ENCODE measurements at regions not wholly inside any gene's neighbourhood (a gene's known extent, or its start where the extent isn't known, plus 50 kb on each side); places are given as distances from the start of the nearest gene placed in this dataset.
"Not testable (repeated sequence)": the region's sequence is repeated elsewhere in the genome, so short reads cannot be mapped to it uniquely, and the experiment has no call there.

DNA sequence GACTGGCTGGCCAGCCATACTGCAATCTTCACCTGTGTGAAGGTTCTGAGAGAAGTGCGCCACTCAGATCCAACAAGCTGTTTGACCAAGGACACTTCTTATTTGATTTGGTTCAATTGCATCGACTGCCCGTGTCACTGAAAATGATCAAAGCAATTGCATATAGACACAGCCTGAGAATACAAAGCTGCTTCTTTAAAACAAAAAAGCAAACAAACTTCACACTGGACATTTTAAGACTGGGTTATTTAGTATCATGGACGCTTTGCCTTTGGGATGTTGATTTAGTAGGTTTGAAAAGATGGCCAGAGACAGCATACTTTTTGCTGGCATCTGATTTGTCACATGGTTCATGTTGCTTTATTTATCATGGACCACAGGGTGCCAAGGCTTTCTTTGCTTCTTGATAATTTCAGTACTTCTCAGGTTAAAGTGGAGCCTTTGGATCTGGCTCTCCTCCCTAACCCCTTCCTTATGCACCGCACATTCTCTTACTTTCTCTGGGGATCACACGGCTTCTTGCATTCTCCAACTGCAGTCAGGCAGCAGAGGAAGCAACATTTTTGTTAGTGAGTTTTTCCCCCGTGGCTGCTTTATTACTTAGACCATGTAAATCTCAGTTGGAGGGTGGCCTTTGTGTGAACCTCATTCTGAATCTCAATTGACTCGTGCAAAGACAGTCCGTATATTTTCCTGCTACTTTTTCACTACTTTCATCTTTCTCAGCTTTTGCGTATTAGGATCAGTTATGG is 151.0 kb downstream of the CD47 start:
- no peak for DNase-seq

DNA sequence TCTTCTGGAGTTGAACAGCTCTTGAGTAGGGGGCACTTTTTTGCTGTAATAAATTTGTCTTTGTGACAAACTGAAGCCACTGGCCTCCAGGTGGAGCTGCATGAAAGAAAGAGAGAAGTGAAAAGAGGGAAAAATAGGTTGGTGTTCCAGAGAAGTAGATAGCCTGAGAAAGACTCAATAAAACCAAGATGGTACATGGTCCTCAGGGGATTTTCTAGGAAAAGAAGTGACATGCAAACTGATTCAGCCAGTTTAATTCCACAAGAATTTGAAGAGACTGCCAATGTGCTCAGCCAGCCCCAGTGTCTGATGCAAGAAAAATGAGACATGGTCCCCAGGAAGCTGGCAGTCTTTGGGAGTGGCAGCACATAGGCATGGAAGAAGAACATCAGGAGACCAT is 152.7 kb downstream of the CD47 start:
- DNase-seq = no peak

DNA sequence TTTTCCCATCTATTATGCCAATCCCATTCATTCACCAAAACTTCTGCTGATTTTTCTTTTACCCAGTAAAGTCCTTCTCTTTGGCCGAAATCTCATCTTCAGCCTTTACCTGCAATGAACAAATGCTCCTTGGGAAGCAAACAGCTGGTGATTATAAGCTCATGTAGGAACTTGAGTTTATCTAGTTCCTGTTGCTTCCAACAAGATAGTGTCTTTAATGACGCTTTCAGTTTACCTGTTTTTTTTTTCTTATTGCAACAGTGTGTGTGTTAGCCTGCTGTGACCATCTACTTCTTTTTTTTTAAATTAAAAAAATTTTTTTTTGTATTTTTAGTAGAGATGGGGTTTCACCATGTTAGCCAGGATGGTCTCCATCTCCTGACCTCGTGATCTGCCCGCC is 156.0 kb downstream of the CD47 start:
- DNase-seq = no peak

DNA sequence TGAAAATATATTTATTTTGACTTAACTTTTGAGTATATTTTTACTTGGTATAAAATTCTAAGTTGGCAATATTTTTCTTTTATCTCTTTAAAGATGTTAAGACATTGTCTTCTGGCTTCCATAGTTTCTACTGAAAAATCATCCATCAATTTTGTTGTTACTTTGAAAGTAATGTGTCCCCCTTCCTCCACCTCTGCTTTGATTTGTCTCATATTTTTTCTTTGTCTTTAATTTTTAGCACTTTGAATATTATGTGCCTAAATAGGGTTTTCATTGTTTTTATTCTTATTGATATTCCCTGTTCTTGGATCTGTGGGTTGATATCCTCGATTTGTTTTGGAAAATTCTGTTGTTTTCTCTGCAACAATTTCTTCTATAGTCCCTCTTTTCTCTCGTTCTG is 157.4 kb downstream of the CD47 start:
- DNase-seq = no peak

DNA sequence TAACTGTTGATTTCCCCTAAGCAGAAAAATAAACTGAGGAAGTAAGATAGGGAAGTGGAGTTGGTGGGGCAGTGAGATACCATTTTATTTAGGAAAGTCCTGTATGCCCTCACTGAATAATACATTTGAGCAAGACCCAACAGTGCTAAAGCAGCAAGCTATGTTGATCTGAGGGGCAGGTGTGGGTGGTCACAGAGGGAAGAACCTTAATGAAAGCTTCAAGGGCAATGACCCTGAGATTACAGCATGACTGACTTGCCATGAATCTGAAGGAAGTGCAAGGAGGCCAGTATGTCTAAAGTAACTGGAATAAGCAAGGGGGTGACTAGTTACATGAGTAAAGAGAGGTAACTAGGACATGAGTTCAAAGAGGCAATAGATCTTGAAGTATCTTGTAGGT is 159.5 kb downstream of the CD47 start:
- DNase-seq = no peak

DNA sequence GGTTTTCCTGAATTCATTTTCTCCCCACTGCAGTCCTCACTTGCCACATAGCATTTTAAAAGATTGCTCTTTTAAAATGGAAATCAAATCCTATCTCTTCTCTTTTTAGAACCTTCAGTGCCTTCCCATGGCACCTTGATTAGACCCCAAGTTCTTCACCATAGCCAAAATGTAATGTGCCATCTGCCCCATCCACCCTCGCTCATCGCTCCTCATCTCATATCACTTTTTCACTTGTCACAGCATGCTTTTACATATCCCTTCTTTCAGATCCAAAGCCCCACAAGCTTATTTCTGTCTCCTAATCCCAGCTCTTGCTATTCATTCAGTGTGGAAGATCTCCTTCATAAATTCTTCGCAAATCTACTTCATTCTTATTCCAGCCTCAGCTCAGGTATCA is 161.7 kb downstream of the CD47 start:
- no peak for DNase-seq

DNA sequence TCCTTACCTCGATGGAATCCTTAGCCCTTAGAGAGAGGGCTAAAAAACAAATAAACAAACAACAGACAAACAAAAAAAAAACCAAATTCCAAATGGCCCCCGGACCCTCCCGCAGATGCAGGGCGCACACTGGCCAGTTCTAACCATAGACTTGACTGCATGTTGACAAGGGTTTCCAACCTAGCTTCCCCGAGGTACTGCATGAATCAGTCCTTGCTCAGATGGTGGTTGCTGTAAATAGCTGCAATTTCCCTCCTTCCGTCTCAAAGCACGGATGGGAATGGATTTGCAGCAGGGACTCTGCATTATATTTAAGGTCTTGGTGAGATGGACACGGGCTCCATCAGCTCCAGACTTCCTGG is 162.8 kb downstream of the CD47 start:
- DNase-seq = no peak

DNA sequence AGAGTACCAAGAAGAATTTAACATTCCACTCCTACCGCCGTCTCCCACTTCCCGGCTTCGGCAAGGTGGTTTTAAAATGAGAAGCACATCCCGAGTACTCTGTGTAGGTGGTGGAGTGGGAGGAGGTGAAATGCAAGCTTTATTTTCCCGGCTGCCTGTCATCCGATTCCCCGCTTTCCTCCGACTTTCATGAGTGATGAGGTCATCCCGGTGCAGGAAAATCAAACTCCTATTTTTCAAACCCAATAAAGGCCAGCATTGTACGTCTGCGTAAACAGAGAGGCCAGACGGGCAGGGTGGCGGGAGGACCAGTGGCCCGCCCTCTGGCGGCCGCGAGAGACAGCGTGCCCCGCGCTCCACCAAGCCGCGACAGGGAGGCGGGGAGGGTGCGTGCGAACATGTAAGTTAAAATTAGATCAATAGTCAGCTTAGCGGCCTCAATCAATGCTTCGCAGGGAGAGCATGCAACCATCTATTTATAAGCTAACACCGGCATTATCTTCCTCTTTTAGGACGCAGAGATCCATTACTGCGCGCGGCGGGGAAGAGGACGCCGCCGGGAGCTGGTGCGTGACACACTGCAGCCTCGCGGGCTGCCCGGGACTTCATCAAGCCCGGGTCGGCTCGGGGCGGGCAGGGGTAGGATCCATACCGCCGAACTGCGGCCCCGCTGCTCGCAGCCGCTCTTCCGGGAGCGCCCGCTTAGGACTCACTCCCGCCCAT is 163.3 kb downstream of the CD47 start:
- DNase-seq = peak; percentile 62

DNA sequence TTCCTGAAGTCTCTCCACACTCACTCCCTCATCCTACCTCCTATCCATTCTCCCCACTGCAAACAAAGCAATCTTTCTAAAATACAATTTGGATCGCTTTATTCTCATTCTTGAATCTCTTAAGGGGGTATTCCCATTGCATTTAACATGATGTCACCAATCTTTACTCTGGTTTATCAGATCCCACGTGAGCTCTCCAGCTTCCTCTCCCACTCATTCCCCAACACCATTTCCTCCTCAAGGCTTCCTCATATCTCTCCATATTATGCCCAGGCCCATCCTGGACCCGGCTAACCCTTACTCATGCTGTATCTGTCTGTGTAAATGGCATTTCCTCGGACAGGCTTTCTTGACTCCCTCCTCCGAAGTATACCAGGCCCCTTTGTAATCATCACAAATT is 165.0 kb downstream of the CD47 start:
- no peak for DNase-seq

DNA sequence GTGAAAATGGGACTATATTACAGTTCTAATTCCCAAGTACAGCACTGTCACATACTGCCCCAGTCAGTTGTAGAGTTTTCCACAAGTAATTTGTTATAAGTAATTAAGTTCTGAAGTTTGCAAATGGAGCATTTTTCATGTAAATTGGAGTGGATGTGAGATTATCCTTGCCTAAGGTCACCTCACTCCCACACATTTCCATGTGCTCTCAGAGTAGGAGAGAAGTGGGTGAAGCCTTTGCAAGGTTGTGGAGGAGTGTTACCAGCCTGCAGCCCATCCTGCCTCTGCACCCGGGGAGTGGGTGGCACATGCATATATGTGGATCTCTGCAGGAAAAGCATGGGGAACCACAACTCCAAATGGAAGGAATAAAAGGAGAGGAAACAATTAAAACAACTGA is 169.8 kb downstream of the CD47 start:
- no peak for DNase-seq

DNA sequence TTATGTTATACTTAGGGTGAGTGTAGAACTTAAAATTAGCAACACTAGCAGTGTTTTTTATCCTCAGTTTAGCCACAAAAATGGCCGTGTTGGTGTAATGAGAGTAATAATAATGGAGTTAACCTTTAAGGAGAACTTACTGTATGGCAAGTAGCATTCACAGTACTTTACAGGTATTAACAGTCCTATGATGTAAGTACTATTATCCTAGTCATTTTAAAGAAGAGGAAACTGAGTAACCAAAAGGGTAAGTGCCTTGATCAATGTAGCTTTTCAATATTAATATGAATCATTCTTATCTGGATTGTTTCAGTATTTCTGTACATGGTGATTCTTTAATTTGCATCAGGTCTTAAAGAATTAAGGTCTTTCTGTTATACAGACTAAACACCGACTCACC is 170.3 kb downstream of the CD47 start:
- no peak for DNase-seq

DNA sequence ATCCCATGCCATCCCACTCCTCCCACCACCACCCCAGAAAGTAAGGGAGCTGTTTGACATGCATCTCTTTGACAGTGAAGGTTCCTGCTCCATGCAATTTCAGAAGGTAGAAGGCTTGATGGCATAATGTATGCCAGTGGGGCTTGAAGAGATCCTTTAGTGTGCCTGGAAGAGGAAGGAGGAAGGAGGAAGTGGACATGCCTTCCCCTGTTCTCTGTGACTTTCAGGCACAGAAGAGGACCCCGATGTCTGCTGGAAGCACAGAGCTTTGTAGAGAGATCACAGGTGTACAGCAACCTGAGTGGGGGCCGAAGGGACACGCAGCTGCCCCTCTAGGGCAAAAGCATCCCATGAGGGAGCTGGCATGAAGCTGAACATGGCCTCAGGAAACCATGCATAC is 171.6 kb downstream of the CD47 start:
- no peak for DNase-seq

DNA sequence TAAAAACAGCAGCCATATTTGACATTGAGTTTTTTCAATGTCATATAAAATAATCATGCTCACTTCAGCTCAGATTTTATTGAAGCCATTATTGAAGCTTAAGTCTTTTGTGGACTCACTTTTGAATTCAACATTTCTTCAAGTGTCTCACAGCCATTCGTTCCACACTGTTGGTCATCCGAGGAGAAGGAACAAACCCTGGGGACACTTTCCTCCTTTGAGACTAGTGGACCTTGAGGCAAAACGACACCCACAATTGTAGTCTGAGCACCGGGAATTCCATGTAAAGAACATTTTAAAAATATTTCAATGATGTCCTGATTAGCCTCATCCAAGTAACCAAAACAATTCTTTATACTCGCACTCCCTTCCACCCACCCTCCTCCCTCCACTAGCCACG is 174.7 kb downstream of the CD47 start:
- no peak for DNase-seq

DNA sequence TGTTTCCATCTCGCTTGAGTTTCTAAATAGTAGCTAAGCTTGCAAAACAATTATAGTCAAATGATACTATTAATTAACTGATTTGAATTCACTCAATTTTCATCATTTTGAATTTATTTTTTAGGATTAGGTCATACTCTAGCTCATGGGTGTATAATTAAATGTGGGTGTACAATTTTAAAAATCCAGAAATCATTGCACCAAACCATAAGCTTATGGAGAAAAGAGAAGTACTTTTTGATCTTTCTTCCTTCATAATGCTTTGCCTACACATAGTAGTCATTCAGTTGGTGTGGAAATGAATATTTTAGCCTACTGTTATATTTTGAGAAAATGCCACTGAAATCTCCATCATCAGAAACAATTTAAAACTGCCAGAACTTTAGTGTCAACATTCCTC is 175.1 kb downstream of the CD47 start:
- no peak for DNase-seq

DNA sequence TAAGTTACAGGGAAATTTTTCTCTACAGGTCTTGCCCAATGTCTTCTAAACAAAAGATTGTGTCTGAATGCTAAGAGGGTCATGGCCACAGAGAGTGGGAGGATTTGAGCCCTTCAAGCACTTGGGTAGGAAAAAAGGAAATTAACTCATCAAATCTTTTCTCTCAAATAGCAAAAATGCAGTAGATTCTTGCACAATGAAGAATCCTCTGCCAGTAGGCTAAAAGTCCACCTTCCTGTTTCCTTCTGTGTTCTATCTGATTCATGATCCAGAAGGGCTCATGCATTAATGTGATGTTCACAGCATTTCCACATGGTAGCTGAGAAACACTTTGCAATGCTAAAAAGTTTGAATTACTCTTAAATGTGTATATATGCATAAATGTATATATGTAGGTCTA is 177.1 kb downstream of the CD47 start:
- DNase-seq = peak; percentile 8

DNA sequence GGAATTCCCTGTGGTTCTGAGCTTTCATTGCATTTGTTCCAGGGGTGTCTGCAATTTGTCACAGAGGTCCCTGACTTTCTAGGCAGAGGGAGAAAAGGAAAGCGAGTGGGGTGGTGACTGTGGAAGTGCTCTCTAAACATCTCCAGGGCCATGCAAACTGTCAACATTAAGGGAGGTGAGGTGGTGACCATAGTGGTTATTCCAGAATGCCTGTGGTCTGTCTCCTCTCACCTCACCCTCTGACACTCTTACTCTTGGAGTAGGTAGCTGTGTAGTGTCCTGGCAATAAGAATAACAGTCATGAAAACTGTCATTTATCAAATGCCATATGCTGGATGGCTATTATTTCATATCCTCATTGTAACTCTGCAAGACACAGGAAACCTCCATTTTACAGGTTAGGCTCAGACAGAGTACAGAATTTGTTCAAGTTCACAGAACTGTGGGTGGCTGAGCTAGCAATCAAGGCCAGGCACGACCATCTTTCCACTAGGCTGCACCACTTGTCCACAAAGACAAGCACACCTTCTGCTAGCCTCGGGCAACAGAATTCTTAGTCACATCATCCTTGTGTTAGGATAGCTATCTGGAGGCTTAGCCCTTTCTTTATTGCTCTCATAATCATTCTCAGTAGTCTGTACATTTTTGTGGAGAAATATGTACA is 179.4 kb downstream of the CD47 start:
- no peak for DNase-seq

DNA sequence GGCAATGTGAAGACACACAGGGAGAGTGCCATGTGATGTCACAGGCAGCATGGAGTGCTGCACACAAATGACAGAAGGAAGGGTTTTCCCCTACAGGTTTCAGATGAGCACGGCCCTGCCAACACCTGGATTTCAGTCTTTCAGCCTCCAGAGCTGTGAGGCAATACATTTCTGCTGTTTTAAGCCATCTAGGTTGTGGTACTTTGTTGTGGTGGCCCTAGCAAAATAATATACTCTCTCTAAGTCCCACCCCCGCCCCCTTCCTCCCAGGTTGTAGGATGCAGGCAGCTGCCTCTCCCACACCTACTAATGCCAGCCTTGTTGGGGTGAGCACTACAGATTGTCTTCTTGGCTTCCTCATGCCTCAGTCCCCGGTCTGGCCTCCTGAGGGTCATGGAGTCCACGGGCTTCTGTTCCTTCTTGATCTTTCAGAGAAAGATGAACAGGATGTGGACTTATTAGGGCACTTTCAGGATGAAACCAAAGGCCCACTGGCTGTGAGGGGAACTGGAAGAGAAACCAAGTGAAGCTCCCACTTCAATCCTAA is 180.0 kb downstream of the CD47 start:
- no peak for DNase-seq

DNA sequence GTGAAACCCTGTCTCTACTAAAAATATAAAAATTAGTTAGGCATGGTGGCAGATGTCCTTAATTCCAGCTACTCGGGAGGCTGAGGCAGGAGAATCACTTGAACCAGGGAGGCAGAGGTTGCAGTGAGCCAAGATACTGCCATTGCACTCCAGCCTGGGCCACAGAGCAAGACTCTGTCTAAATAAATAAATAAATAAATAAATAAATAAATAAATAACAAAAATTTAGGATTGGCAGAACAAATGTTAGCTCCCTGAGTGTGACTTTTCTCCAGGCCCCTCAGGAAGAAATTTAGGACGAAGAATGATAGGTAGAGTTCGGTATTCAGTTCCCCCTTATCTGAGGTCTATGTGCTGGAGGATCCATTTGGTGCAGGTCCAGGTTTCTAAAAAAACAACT is 181.2 kb downstream of the CD47 start:
- DNase-seq = not testable (repeated sequence)

DNA sequence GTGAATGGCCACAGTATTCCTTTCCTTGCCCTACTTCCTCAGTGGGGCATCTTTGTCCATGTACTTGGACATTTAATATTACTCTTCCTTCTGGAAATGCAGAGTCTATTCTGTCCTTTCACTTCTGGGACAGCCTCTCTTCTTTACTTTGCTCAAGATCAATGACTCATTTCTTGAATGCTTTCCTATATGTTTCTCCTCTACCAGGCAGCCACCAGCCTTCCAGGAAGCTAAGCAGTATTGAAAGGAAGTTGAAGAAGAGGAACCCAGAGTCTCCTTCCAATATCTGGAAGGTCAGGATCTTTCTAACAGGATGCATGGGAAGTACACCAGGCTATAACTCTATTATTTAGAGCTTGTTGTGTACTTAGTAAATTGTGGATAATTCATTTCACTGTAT is 182.8 kb downstream of the CD47 start:
- DNase-seq = no peak

DNA sequence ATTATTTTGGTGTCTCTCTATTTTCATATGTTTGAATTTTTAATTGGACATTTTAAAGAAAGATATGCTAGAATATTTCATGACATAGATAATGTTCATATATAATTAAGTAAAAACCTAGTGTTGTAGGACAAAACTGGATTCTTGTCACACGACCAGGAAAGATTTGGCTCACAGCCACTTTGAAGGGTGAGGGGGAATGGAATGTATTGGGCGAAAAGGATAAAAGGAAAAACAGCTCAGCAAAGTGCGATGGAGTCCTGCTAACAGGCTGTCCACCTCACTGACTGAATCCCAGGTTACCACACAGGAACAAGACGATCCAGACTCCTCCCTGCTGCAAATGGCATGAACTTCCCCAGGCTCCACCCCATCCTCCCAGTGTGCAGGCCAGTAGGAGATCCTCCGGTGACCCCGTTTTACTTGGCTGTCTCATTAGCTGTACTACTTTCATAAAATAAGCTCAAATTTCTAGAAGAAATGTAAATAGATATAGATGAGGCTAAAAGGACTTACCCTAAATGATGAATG is 186.2 kb downstream of the CD47 start:
- no peak for DNase-seq

DNA sequence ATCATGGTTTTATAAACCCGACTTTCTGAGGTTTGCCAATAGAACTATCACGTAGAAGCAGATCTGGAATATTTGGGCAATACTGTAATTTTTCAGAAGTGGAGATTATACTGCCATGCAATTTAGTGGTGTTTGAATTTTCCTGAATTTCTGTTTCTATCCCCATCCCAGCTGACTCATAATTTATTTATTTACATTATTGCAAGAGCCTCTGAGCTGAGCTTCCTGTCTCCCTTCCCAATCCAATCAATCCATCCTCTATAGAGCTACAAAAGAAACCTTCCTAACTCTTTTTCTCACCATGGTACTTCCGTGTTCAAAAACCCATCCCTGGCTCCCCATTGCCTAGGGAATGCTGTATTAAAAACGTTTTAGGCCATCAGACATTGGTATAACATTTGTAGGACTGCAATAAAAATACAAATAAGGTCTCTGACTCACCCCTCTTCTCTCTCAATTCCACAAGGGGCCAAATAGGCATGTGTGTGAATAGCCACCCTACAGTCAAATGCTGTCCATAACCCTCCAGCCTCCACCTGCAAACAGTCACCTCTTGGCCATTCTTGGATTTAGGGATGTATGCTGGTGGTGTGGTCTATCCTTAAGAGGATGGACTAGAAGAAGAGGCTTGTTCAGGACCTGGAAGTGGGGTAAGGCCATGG is 190.7 kb downstream of the CD47 start:
- DNase-seq = no peak

DNA sequence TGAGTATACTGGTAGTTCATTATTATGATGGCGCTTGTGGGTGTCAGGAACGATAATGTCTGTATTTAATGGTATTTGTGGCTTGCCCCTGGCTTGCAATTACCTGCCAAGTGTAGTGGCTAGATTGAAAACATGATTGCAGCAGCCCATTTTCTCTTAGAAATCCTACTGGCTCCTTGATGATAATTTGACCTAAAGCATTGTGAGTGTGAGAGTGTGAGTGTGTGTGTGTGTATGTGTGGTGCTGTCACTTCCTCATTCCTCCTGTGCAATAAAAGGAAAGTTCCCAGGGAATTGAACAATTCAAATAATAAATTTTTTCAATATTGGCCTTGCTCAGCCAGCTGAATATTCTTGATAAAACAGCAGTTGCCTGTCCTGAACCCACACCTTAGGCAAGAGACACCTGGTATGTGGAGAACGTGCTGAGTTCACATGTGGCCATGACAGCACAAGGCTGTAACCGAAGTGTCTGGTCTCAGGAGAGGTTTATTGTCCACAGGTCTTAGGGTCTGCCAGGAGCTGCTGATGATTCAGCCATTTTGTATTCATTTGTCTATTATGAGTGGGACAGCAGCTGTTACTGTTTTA is 193.3 kb downstream of the CD47 start:
- DNase-seq = no peak

DNA sequence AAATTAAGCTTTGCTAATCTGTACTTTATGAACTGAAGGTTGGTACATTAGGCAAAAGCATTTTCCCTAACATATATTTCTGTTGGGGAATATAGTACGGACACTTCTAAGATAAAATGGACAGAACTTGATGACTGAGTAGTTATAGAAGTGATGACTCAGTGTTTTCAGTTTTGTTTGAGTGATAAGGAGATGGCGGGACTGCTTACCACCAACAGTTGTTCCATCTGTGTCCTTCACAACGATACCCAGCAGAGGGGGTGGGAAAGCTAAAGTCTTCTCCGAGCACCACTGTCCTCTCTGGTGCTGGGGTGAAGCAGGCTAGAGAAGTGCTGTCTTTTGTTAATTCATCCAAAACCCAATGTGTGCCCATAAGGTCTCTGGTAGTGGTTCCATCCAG is 195.8 kb downstream of the CD47 start:
- DNase-seq = no peak

Data from SIG-M5 (cell line).